ENCODE measurements at regions not wholly inside any gene's neighbourhood (a gene's known extent, or its start where the extent isn't known, plus 50 kb on each side); places are given as distances from the start of the nearest gene placed in this dataset.

DNA sequence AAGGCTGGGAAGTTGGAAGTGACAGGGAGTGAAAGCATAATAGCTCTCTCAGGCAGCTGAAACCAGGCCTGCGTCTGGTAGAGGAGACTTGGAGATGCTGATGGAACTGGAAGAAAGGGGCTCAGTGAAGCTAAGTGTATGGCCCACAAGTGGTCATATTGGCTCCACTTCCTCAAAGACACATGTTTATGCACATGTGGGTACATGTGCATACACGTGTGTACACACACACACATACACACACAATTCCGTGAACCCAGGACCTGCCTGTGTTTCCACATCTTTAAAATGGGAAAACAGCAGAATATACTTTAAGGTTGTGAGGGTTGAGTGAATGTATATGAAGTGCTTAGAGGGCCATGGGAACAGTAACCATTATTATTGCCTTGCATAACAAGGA is 160.9 kb downstream of the ARL6IP6 start:
- H3K4me3 ChIP-seq (ENCODE audit: low read depth, low read length): no peak overlapping the region
- no peak for DNase-seq (ENCODE audit: low read depth)
- no peak for TF ChIP-seq POLR2A (IDR thresholded peaks at IDR 0.05; ENCODE audit: extremely low read depth, insufficient read length)
- TF ChIP-seq MYC (IDR thresholded peaks at IDR 0.05; ENCODE audit: low read depth, low read length): no peak
- TF ChIP-seq, protein P1, sequence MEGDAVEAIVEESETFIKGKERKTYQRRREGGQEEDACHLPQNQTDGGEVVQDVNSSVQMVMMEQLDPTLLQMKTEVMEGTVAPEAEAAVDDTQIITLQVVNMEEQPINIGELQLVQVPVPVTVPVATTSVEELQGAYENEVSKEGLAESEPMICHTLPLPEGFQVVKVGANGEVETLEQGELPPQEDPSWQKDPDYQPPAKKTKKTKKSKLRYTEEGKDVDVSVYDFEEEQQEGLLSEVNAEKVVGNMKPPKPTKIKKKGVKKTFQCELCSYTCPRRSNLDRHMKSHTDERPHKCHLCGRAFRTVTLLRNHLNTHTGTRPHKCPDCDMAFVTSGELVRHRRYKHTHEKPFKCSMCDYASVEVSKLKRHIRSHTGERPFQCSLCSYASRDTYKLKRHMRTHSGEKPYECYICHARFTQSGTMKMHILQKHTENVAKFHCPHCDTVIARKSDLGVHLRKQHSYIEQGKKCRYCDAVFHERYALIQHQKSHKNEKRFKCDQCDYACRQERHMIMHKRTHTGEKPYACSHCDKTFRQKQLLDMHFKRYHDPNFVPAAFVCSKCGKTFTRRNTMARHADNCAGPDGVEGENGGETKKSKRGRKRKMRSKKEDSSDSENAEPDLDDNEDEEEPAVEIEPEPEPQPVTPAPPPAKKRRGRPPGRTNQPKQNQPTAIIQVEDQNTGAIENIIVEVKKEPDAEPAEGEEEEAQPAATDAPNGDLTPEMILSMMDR (IDR thresholded peaks at IDR 0.05; ENCODE audit: low read depth, low read length): no peak
- TF ChIP-seq, protein P2, sequence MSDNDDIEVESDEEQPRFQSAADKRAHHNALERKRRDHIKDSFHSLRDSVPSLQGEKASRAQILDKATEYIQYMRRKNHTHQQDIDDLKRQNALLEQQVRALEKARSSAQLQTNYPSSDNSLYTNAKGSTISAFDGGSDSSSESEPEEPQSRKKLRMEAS (IDR thresholded peaks at IDR 0.05; ENCODE audit: low read depth, low read length): no peak

GRCh38 chr2:152875701-152876695 is 157.6 kb downstream of the ARL6IP6 start:
- no peak for DNase-seq (ENCODE audit: low read depth)
- TF ChIP-seq MYC (IDR thresholded peaks at IDR 0.05; ENCODE audit: low read depth, low read length) (no peak), POLR2A (IDR thresholded peaks at IDR 0.05; ENCODE audit: extremely low read depth, insufficient read length) (no peak)
- TF ChIP-seq, protein P2 (IDR thresholded peaks at IDR 0.05; ENCODE audit: low read depth, low read length): no peak
- TF ChIP-seq, protein P1 (IDR thresholded peaks at IDR 0.05; ENCODE audit: low read depth, low read length): no peak
- H3K4me3 ChIP-seq (ENCODE audit: low read depth, low read length): no peak overlapping the region

DNA sequence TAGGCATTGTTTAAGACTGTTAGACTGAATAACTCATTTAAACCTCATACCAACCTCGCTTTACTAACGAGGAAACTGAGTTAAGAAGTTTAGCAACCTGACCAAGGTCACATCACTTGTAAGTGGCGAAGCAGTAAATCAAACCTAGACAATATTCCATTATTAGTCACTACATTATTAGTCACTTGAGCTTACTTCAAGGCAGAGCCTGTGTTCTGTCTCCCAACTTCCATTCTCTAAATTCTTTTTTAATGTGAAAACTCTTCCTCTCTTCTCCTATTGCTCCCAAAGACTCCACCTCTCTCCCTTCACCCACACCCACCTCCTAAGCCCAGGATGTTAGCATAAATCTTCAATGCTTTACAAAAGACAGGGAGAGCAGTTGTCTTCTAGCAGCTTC is 156.5 kb downstream of the ARL6IP6 start:
- DNase-seq (ENCODE audit: low read depth): no peak
- TF ChIP-seq POLR2A (IDR thresholded peaks at IDR 0.05; ENCODE audit: extremely low read depth, insufficient read length): no peak
- TF ChIP-seq, protein P1 (IDR thresholded peaks at IDR 0.05; ENCODE audit: low read depth, low read length): no peak
- TF ChIP-seq MYC (IDR thresholded peaks at IDR 0.05; ENCODE audit: low read depth, low read length): no peak
- H3K4me3 ChIP-seq (ENCODE audit: low read depth, low read length): no peak overlapping the region

- TF ChIP-seq, protein P1 (IDR thresholded peaks at IDR 0.05; ENCODE audit: low read depth, low read length): no peak
- TF ChIP-seq, protein P2 (IDR thresholded peaks at IDR 0.05; ENCODE audit: low read depth, low read length): no peak
- TF ChIP-seq POLR2A (IDR thresholded peaks at IDR 0.05; ENCODE audit: extremely low read depth, insufficient read length) (no peak), MYC (IDR thresholded peaks at IDR 0.05; ENCODE audit: low read depth, low read length) (no peak)
Observed at GRCh38 chr2:152870239-152870638, 151.8 kb downstream of the ARL6IP6 start.

DNA sequence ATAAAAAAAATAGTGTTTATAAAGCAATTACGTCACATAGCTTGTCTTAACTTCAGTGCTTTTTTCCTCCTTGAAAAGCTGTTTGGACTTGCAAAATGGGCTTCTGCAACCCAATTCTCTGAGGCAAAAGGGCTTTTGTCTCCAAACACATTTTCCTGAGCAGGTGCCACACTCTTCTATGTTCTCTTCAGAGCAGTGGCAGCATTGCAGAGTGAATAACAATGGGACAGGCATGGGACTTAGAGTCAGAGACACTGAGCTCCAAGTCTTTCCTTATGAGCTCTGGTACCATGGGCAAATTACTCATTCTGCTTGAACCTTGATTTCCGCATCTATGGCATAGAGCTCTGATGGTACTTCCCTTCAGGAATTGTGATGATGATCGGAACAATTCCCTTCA is 149.0 kb downstream of the ARL6IP6 start:
- no peak overlapping the region for H3K4me3 ChIP-seq (ENCODE audit: low read depth, low read length)
- TF ChIP-seq, protein P2 (IDR thresholded peaks at IDR 0.05; ENCODE audit: low read depth, low read length): no peak
- no peak for TF ChIP-seq POLR2A (IDR thresholded peaks at IDR 0.05; ENCODE audit: extremely low read depth, insufficient read length)
- DNase-seq (ENCODE audit: low read depth): no peak

More at GRCh38 chr2:152870239-152870638, 151.8 kb downstream of the ARL6IP6 start:
- no peak for DNase-seq (ENCODE audit: low read depth)
- H3K4me3 ChIP-seq (ENCODE audit: low read depth, low read length): no peak overlapping the region

GRCh38 chr2:152864601-152865149 is 146.3 kb downstream of the ARL6IP6 start:
- no peak overlapping the region for H3K4me3 ChIP-seq (ENCODE audit: low read depth, low read length)
- DNase-seq (ENCODE audit: low read depth): no peak
- TF ChIP-seq, protein P1 (IDR thresholded peaks at IDR 0.05; ENCODE audit: low read depth, low read length): no peak
- TF ChIP-seq, protein P2 (IDR thresholded peaks at IDR 0.05; ENCODE audit: low read depth, low read length): no peak
- TF ChIP-seq MYC (IDR thresholded peaks at IDR 0.05; ENCODE audit: low read depth, low read length) (no peak), POLR2A (IDR thresholded peaks at IDR 0.05; ENCODE audit: extremely low read depth, insufficient read length) (no peak)

All from NB4 (cell line).